Panc1 (cell line): ENCODE measurements at regions not wholly inside any gene's neighbourhood (a gene's known extent, or its start where the extent isn't known, plus 50 kb on each side); places are given as distances from the start of the nearest gene placed in this dataset.

ENCODE experiments used
- ATAC-seq: fragments of 200-7000 bp; cut with Tn5 transposase; 2 replicates; pipeline ENCODE4 v1.9.1; 2020; ENCODE audit warnings: mild to moderate bottlenecking, moderate library complexity
- BruUV-seq: library from RNA; stranded (reverse); fragments of 400-500 nt; replicated peaks from 2 replicates; lab custom pipeline; 2021; lab: Mats Ljungman, UMichigan
- CTCF ChIA-PET: fragments of 300-600 bp; sonication (Branson Sonifier 250); formaldehyde crosslinking; loops from one replicate; lab custom pipeline; 2022; ENCODE audit warnings: antibody characterized with exemption; lab: Charles Lee
- POLR2A ChIA-PET: fragments of 300-600 bp; sonication (Branson Sonifier 250); formaldehyde crosslinking; loops from one replicate; lab custom pipeline; 2022; ENCODE audit warnings: antibody characterized with exemption; lab: Charles Lee
- DNase-seq: peaks from one replicate; pipeline ENCODE4 v3.0.0-alpha.2; 2010; ENCODE audit warnings: low read depth, low spot score
- H3K27ac ChIP-seq: 2 replicates; pipeline ENCODE4 v1.5.1; 2011; ENCODE audit warnings: mild to moderate bottlenecking, low read length, inconsistent platforms
- H3K27me3 ChIP-seq: fragments of 200-500 bp; sonication (Bioruptor generic); 2 replicates; pipeline ENCODE4 v1.6.0; 2014; ENCODE audit warnings: low read length, inconsistent platforms; ENCODE audit not compliant: control insufficient read depth, insufficient read depth
- H3K36me3 ChIP-seq: fragments of 200-500 bp; sonication (Bioruptor generic); 2 replicates; pipeline ENCODE4 v1.5.1; 2014; ENCODE audit warnings: inconsistent platforms, mild to moderate bottlenecking, low read length, moderate library complexity; ENCODE audit not compliant: control insufficient read depth, insufficient read depth
- H3K4me1 ChIP-seq: 2 replicates; pipeline ENCODE4 v1.5.1; 2011; ENCODE audit warnings: inconsistent platforms, mild to moderate bottlenecking, low read length, moderate library complexity; ENCODE audit not compliant: control insufficient read depth, insufficient read depth
- H3K4me3 ChIP-seq, 2 experiments: 2 replicates each; pipeline ENCODE4 v1.5.1; 2011 to 2012; ENCODE audit warnings: low read depth in 2 of 2, low read length in 2 of 2, mild to moderate bottlenecking in 2 of 2, inconsistent platforms in 1 of 2, moderate library complexity in 1 of 2
- H3K9me3 ChIP-seq: fragments of 200-500 bp; sonication (Bioruptor generic); 2 replicates; pipeline ENCODE4 v1.5.1; 2014; ENCODE audit warnings: low read depth, mild to moderate bottlenecking, inconsistent platforms, low read length, moderate library complexity; ENCODE audit not compliant: control insufficient read depth, insufficient read depth
- POLR2AphosphoS5 ChIP-seq: IDR thresholded peaks from 2 replicates; pipeline ENCODE4 v1.6.1; 2012; ENCODE audit warnings: mild to moderate bottlenecking, low read depth, low read length, moderate library complexity
- SIN3A ChIP-seq: IDR thresholded peaks from 2 replicates; pipeline ENCODE4 v1.6.1; 2012; ENCODE audit warnings: low read depth, mild to moderate bottlenecking, low read length, moderate library complexity, borderline replicate concordance; ENCODE audit not compliant: insufficient read depth
- TCF7L2 ChIP-seq: IDR thresholded peaks from 2 replicates; pipeline ENCODE4 v1.6.1; 2011; ENCODE audit warnings: mild to moderate bottlenecking, low read depth, low read length, inconsistent platforms
- in situ Hi-C: cut with HindIII; loops from 2 replicates; pipeline ENCODE4 v1.10.0; 2016; ENCODE audit warnings: low sequenced_read_pairs, low pct_unique_long_range_greater_than_20kb
- intact Hi-C: fragments of 100-400 bp; cut with micrococcal nuclease; formaldehyde crosslinking; loops from one replicate; pipeline ENCODE4 v1.10.0; 2022; ENCODE audit not compliant: unreplicated experiment
- TF ChIP-seq, protein P1 (sequence below): fragments of 450-650 bp; IDR thresholded peaks from 2 replicates; pipeline ENCODE4 v1.5.1; 2017; ENCODE audit warnings: mild to moderate bottlenecking
- TF ChIP-seq, protein P2 (sequence below), 2 experiments: IDR thresholded peaks; 2 replicates each; pipeline ENCODE4 v1.6.1; 2011 to 2012; ENCODE audit warnings: low read depth in 2 of 2, control low read depth in 1 of 2, low read length in 1 of 2, mild to moderate bottlenecking in 1 of 2, moderate library complexity in 1 of 2; ENCODE audit not compliant: insufficient read depth in 1 of 2

DNA sequence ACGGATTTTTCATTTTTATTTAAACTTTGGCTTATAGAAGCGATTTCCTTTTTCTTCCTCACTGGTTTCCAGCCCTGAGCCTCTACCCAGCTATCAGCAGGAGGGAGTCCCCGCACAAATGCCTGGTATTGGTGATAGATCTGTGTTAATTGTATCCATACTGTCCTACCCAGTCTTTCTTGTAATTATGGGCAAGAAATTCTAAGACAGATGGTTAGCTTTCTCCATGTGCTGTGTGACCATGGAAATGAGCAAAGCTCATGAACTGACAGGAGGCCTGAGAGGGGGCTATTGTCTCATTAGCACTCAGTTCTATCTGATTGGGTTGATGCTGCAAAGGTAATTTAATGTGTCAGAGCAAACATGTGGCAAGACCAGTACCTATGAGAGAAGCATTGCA, 108.1 kb upstream of the IVNS1ABP start:
- Histone ChIP-seq H3K4me1 (no peaks in the 10 kb centered on the region), H3K9me3 (no peaks in the 10 kb centered on the region), H3K27me3 (no peaks in the 10 kb centered on the region), H3K27ac (no peak overlapping the region), H3K4me3 (no peak overlapping the region), H3K36me3 (no peaks in the 10 kb centered on the region)
- POLR2A ChIA-PET, result interaction anchor here (0.6 kb wide), 1 partner anchor 487 kb away, joined by 3 read pairs; no protein-coding TSS in a partner anchor
- DNase-seq, result no peak
- ATAC-seq, result no peak
- TF ChIP-seq POLR2AphosphoS5 (no peak), TCF7L2 (no peak), SIN3A (no peak)
- TF ChIP-seq, protein P1, sequence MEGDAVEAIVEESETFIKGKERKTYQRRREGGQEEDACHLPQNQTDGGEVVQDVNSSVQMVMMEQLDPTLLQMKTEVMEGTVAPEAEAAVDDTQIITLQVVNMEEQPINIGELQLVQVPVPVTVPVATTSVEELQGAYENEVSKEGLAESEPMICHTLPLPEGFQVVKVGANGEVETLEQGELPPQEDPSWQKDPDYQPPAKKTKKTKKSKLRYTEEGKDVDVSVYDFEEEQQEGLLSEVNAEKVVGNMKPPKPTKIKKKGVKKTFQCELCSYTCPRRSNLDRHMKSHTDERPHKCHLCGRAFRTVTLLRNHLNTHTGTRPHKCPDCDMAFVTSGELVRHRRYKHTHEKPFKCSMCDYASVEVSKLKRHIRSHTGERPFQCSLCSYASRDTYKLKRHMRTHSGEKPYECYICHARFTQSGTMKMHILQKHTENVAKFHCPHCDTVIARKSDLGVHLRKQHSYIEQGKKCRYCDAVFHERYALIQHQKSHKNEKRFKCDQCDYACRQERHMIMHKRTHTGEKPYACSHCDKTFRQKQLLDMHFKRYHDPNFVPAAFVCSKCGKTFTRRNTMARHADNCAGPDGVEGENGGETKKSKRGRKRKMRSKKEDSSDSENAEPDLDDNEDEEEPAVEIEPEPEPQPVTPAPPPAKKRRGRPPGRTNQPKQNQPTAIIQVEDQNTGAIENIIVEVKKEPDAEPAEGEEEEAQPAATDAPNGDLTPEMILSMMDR, result no peak
- TF ChIP-seq, protein P2, sequence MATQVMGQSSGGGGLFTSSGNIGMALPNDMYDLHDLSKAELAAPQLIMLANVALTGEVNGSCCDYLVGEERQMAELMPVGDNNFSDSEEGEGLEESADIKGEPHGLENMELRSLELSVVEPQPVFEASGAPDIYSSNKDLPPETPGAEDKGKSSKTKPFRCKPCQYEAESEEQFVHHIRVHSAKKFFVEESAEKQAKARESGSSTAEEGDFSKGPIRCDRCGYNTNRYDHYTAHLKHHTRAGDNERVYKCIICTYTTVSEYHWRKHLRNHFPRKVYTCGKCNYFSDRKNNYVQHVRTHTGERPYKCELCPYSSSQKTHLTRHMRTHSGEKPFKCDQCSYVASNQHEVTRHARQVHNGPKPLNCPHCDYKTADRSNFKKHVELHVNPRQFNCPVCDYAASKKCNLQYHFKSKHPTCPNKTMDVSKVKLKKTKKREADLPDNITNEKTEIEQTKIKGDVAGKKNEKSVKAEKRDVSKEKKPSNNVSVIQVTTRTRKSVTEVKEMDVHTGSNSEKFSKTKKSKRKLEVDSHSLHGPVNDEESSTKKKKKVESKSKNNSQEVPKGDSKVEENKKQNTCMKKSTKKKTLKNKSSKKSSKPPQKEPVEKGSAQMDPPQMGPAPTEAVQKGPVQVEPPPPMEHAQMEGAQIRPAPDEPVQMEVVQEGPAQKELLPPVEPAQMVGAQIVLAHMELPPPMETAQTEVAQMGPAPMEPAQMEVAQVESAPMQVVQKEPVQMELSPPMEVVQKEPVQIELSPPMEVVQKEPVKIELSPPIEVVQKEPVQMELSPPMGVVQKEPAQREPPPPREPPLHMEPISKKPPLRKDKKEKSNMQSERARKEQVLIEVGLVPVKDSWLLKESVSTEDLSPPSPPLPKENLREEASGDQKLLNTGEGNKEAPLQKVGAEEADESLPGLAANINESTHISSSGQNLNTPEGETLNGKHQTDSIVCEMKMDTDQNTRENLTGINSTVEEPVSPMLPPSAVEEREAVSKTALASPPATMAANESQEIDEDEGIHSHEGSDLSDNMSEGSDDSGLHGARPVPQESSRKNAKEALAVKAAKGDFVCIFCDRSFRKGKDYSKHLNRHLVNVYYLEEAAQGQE (IDR thresholded peaks at IDR 0.05; ENCODE audit: insufficient read depth in 1 of 2, low read depth in 2 of 2, low read length in 1 of 2), result no peak
- CTCF ChIA-PET, result no interaction called here
- BruUV-seq, result no TSS peak
- in situ Hi-C loops, result no loop called here
- intact Hi-C loops, result no loop called here

DNA sequence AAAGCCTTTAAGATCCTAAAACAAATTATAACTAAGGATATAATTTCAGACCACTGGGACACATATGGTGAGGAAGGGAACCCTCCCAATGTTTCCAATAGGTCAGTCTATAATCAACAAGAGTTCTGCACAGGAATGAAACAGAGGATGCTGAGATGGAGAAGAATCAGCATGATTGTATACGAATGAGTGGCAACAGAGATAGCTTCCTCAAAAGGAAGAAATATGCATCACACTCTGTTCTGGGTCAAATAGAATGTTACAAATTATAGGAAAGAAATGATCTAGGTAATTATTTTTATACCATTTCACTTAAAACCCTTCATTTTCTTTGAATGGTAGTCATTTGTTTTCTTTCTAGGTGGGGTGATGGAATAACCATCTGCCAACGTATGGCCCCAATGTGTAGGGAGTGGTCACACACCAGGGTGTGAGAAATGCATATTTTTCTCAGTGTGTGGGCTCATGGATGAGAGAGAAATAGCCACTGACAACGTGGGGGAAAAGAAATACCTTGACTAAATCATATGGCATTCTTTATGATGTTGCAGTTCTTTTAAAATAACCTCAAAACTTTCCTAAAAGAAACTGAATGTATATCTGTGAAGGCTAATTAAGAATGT, 104.6 kb upstream of the IVNS1ABP start:
- ATAC-seq, result no peak
- in situ Hi-C loops, result no loop called here
- H3K4me3 ChIP-seq, result no peak overlapping the region
- no peaks in the 10 kb centered on the region for H3K27me3 ChIP-seq
- no peaks in the 10 kb centered on the region for H3K36me3 ChIP-seq
- H3K27ac ChIP-seq, result no peak overlapping the region
- no peaks in the 10 kb centered on the region for H3K9me3 ChIP-seq
- TF ChIP-seq TCF7L2 (no peak), SIN3A (no peak), POLR2AphosphoS5 (no peak)
- TF ChIP-seq, protein P2 (IDR thresholded peaks at IDR 0.05; ENCODE audit: insufficient read depth in 1 of 2, low read depth in 2 of 2, low read length in 1 of 2), result no peak
- TF ChIP-seq, protein P1, result no peak
- no peaks in the 10 kb centered on the region for H3K4me1 ChIP-seq
- DNase-seq, result no peak
- ChIA-PET POLR2A (no interaction called here), CTCF (no interaction called here)
- intact Hi-C loops, result no loop called here
- no TSS peak for BruUV-seq
